ENCODE measurements at regions not wholly inside any gene's neighbourhood (a gene's known extent, or its start where the extent isn't known, plus 50 kb on each side); places are given as distances from the start of the nearest gene placed in this dataset.

DNA sequence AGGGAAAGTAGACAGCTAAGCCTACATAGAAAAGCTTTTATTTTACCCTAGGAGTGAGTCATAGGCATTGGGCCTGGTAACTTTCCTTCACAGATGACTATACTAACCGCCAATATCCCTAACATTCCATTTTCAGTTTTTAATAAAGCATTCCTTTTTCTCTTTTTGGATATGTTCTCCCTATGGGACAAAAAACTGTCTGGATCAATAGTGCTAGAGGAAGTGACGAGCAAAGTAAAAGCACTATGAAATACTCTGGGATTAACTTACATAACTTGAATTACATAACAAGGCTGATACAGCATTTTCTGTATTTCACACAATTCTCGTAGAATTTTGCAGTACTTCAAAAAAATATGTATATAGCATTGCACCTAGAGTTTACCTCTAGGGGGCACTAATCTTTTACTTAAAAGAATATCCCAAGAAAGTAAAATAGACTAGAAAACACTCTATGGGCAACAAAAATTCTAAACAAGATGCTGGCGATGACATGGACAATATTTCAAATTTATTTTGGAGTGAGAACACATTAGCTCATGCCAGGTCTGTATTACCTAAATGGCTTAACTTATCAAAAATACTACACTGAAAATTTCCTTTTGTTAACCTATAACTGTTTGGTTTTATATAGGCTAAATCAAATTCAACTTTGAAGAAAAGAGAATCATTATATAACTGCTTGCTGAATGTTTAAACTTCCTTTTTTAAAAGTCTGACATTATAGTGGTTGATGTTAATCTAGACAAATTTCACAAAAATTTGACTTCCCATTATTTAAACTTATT lies 66.3 kb upstream of the DST start:
- no peak for DNase-seq

DNA sequence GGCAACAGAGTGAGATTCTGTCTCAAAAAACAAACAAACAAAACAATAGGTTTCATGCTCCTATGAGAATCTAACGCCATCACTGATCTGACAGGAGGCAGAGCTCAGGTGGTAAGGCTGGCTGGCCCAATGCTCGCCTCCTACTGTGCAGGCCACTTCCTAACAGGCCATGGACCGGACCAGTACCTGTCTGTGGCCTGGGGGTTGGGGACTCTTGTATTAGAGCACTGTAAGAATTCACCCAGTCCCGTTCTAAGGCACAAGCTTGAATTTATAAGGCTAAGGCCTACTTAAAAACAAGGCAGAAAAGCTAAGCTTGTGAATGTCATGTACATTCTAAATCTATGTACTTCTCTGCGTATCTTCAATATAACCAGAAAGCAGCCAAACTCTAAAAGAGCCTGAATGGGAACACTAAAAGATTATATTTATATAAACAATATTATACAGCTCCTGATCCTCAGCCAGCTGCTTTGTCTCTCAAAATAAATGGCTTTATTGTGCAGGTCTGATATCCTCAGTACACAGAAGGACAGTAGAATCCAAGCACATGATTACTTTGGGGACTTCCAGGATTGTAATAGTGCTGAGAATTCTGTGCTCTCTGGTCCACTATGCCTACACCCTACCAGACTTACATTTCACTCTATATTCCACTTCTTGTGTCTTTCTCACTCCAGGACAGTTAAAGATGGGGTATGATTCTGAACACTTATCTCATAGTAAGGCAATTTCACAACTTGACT lies 64.5 kb upstream of the DST start:
- no peak for DNase-seq

GRCh38 chr6:56699066-56699654 lies 56.5 kb upstream of the DST start:
- DNase-seq, result no peak

- DNase-seq, result no peak
These were observed 53.0 kb upstream of the DST start for GRCh38 chr6:56695702-56696101.

DNA sequence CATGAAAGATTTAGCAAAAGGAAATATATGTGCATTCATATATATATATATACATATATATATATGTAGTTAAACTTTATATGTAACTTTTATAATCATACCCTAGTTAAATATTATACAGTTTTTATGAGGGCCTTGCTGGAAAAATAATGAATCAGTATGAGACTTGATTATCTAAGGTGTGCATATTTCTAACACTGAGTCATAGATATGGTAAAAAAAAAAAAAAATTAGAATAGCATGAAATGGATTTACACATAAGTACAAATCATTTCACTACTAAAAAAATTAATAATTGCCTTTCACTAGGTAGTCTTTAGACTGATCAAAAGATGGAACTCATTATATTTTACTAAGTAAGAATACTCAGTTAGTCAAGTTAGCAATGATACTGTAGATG lies 51.3 kb upstream of the DST start:
- DNase-seq, result no peak

- no peak for DNase-seq
These were observed 50.5 kb upstream of the DST start for GRCh38 chr6:56693246-56693607.

- no peak for DNase-seq
These were observed 50.0 kb upstream of the DST start for GRCh38 chr6:56692523-56693245.
